ENCODE measurements at regions not wholly inside any gene's neighbourhood (a gene's known extent, or its start where the extent isn't known, plus 50 kb on each side); places are given as distances from the start of the nearest gene placed in this dataset.
"Not testable (repeated sequence)": the region's sequence is repeated elsewhere in the genome, so short reads cannot be mapped to it uniquely, and the experiment has no call there.

- DNase-seq = no peak
Observed at GRCh38 chr1:98181036-98181764, 260.4 kb upstream of the DPYD start.

GRCh38 chr1:98179151-98179773 lies 258.4 kb upstream of the DPYD start:
- no peak for DNase-seq

GRCh38 chr1:98177751-98178150 lies 256.9 kb upstream of the DPYD start:
- no peak for DNase-seq

- DNase-seq = no peak
Observed at GRCh38 chr1:98176936-98177335, 256.1 kb upstream of the DPYD start.

- no peak for DNase-seq
Observed at GRCh38 chr1:98176414-98176813, 255.6 kb upstream of the DPYD start.

GRCh38 chr1:98172578-98172977 lies 251.7 kb upstream of the DPYD start:
- no peak for DNase-seq

GRCh38 chr1:98172022-98172421 lies 251.2 kb upstream of the DPYD start:
- no peak for DNase-seq

GRCh38 chr1:98164509-98164908 lies 243.7 kb upstream of the DPYD start:
- DNase-seq = no peak

GRCh38 chr1:98157524-98158313 lies 236.9 kb upstream of the DPYD start:
- DNase-seq = no peak

- DNase-seq = no peak
Observed at GRCh38 chr1:98147280-98147679, 226.4 kb upstream of the DPYD start.

- no peak for DNase-seq
Observed at GRCh38 chr1:98145655-98146054, 224.8 kb upstream of the DPYD start.

GRCh38 chr1:98143403-98143802 lies 222.6 kb upstream of the DPYD start:
- DNase-seq = no peak

GRCh38 chr1:98133131-98133530 lies 212.3 kb upstream of the DPYD start:
- DNase-seq = no peak

- DNase-seq = no peak
Observed at GRCh38 chr1:98130408-98130807, 209.6 kb upstream of the DPYD start.

GRCh38 chr1:98129491-98129890 lies 208.7 kb upstream of the DPYD start:
- DNase-seq = no peak

GRCh38 chr1:98126740-98127139 lies 205.9 kb upstream of the DPYD start:
- DNase-seq = no peak

- no peak for DNase-seq
Observed at GRCh38 chr1:98121646-98122045, 200.8 kb upstream of the DPYD start.

- peak; percentile 1 for DNase-seq
Observed at GRCh38 chr1:98119796-98120195, 199.0 kb upstream of the DPYD start.

- DNase-seq = no peak
Observed at GRCh38 chr1:98113811-98114210, 193.0 kb upstream of the DPYD start.

GRCh38 chr1:98112626-98113025 lies 191.8 kb upstream of the DPYD start:
- no peak for DNase-seq

- no peak for DNase-seq
Observed at GRCh38 chr1:98110674-98111073, 189.8 kb upstream of the DPYD start.

GRCh38 chr1:98108378-98108777 lies 187.5 kb upstream of the DPYD start:
- DNase-seq = not testable (repeated sequence)

GRCh38 chr1:98107256-98107655 lies 186.4 kb upstream of the DPYD start:
- DNase-seq = no peak

GRCh38 chr1:98104289-98104688 lies 183.5 kb upstream of the DPYD start:
- no peak for DNase-seq

All from activated CD4-positive, alpha-beta T cell treated with anti-CD3 and anti-CD28 coated beads, Interleukin-10, Interleukin-2, amounts not matched to agents 100 ng/mL and 50 ng/mL, durations not matched to agents 16 hours and 8 hours (primary cell).